ENCODE measurements at regions not wholly inside any gene's neighbourhood (a gene's known extent, or its start where the extent isn't known, plus 50 kb on each side); places are given as distances from the start of the nearest gene placed in this dataset.

DNA sequence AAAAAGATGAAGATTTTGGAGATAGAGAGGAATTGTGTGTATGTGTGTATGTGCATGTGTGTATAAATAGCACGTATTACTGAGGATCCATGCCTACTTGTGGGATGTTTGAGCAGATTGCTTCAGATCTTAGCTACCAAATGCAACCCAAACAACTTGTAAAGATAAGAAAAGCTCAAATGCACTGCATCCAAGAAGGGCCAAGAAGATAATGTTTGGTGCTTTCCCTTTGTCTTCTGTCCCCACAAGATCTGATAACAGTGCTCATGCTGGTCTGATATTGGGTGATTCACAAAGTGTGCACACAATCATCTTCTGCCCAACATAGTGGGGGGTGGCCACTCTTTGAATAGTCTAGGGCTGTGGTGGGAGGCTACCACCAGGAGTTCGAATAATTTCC is 284.8 kb upstream of the CYRIA start:
- intact Hi-C loops (cut with DNase I; ENCODE audit: low total_unique reads), result no loop called here
- 63 to 87% (median 67%) methylated on average over 2 of the region's 2 CpGs for WGBS, 5 donors
- no peak for DNase-seq

DNA sequence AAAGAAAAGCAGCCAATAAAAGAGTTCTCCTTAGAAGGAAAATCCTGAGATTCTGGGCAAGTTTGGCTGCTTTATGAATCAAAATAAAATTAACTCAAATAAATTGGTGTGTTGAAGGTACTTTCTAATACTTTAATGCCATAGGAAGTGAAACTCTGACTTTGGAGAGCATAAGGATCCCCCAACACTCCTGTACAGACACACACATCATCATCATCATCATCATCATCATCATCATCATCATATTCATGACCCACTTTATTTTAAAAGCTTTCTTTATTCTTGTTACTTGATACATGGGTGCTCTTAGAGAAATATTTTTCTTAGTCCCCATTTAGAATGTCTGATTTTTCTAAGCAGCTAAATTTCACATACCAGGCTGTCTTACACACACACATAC is 283.1 kb upstream of the CYRIA start:
- H3K27me3 ChIP-seq, result no peaks in the 10 kb centered on the region
- TF ChIP-seq POLR2A (IDR thresholded peaks at IDR 0.05) (no peak), EP300 (IDR thresholded peaks at IDR 0.05) (no peak), POLR2AphosphoS5 (IDR thresholded peaks at IDR 0.05) (no peak)
- TF ChIP-seq, protein P1, sequence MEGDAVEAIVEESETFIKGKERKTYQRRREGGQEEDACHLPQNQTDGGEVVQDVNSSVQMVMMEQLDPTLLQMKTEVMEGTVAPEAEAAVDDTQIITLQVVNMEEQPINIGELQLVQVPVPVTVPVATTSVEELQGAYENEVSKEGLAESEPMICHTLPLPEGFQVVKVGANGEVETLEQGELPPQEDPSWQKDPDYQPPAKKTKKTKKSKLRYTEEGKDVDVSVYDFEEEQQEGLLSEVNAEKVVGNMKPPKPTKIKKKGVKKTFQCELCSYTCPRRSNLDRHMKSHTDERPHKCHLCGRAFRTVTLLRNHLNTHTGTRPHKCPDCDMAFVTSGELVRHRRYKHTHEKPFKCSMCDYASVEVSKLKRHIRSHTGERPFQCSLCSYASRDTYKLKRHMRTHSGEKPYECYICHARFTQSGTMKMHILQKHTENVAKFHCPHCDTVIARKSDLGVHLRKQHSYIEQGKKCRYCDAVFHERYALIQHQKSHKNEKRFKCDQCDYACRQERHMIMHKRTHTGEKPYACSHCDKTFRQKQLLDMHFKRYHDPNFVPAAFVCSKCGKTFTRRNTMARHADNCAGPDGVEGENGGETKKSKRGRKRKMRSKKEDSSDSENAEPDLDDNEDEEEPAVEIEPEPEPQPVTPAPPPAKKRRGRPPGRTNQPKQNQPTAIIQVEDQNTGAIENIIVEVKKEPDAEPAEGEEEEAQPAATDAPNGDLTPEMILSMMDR (IDR thresholded peaks at IDR 0.05), result no peak
- no peaks in the 10 kb centered on the region for H3K4me1 ChIP-seq
- no peak overlapping the region for H3K4me3 ChIP-seq
- intact Hi-C loops (cut with DNase I; ENCODE audit: low total_unique reads), result no loop called here
- no peak overlapping the region for H3K27ac ChIP-seq
- H3K9me3 ChIP-seq, result no peaks in the 10 kb centered on the region
- no peaks in the 10 kb centered on the region for H3K36me3 ChIP-seq
- no peak for DNase-seq

More for the DNA sequence above, 284.8 kb upstream of the CYRIA start:
- no peaks in the 10 kb centered on the region for H3K9me3 ChIP-seq
- H3K4me1 ChIP-seq, result no peaks in the 10 kb centered on the region
- no peak overlapping the region for H3K4me3 ChIP-seq
- no peak for TF ChIP-seq EP300 (IDR thresholded peaks at IDR 0.05)
- TF ChIP-seq, protein P1 (IDR thresholded peaks at IDR 0.05), result no peak
- no peak for TF ChIP-seq POLR2A (IDR thresholded peaks at IDR 0.05)
- TF ChIP-seq POLR2AphosphoS5 (IDR thresholded peaks at IDR 0.05), result no peak
- H3K27ac ChIP-seq, result no peak overlapping the region
- H3K36me3 ChIP-seq, result no peaks in the 10 kb centered on the region
- H3K27me3 ChIP-seq, result no peaks in the 10 kb centered on the region

DNA sequence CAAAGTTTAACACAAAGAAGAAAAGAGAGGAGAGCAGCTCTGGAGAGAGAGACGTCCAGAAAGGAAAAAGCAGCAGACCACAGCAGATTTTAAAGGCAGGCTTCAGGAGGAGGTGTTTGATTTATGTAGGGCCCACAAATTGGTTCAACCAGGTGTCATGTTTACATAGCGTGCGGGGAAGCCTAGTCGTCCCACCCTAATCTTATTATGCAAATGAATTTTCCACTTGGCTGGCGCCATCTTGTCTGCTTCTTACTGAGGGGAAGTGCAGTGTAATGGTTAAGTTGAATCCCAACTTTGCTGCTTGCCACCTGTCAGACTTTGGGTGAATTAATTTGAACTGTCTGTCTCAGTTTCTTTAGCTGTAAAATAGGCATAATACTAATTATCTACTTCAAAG is 282.4 kb upstream of the CYRIA start:
- Histone ChIP-seq H3K27ac (no peak overlapping the region), H3K27me3 (no peaks in the 10 kb centered on the region), H3K36me3 (no peaks in the 10 kb centered on the region), H3K4me1 (no peaks in the 10 kb centered on the region), H3K9me3 (no peaks in the 10 kb centered on the region), H3K4me3 (no peak overlapping the region)
- 44 to 58% (median 47%) methylated on average over 5 of the region's 5 CpGs for WGBS, 5 donors
- TF ChIP-seq POLR2AphosphoS5 (IDR thresholded peaks at IDR 0.05) (no peak), EP300 (IDR thresholded peaks at IDR 0.05) (no peak), POLR2A (IDR thresholded peaks at IDR 0.05) (no peak)
- TF ChIP-seq, protein P1 (IDR thresholded peaks at IDR 0.05), result no peak
- peak in 1 of 2 donors; percentile 3 for DNase-seq
- intact Hi-C loops (cut with DNase I; ENCODE audit: low total_unique reads), result no loop called here

DNA sequence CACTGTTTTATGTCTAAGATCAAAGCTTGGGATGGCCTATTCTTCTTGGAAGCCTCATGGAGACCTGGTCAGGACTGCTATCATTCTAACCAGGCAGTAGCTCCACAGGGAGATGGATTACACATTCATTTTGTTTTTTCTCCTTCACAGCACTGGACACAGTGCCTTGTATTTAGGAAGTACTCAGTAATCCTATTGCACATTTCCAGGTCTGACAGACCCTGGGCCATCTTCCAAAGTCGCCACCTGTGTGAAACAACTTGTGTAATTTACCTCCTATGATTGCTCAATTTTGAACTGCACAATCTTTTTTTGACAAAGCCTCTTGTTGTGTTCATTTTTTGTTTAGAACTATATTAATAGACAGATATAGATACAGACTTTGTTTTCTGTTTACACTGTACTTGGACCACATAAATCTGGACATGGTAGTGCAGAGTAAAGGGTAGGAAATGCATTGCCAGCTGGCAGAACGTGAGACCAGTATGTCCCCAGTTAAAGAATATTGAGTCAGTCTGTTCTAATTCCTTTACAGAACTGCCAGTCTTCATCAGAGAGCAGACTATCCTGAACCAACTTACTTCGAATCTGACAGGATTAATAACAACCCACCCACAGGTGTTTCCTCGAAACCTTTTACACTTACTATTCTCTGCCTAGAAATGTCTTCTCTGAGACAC is 277.8 kb upstream of the CYRIA start:
- intact Hi-C loops (cut with DNase I; ENCODE audit: low total_unique reads), result no loop called here
- no peaks in the 10 kb centered on the region for H3K4me1 ChIP-seq
- WGBS, 5 donors, result 64 to 75% (median 73%) methylated on average over 4 of the region's 4 CpGs
- H3K27ac ChIP-seq, result no peak overlapping the region
- no peaks in the 10 kb centered on the region for H3K36me3 ChIP-seq
- no peak for DNase-seq
- H3K27me3 ChIP-seq, result no peaks in the 10 kb centered on the region
- TF ChIP-seq, protein P1 (IDR thresholded peaks at IDR 0.05), result no peak
- TF ChIP-seq POLR2AphosphoS5 (IDR thresholded peaks at IDR 0.05) (no peak), EP300 (IDR thresholded peaks at IDR 0.05) (no peak), POLR2A (IDR thresholded peaks at IDR 0.05) (no peak)
- no peak overlapping the region for H3K4me3 ChIP-seq
- H3K9me3 ChIP-seq, result no peaks in the 10 kb centered on the region

All from stomach (tissue), 8 donors.